MM.1S (cell line): ENCODE measurements at regions not wholly inside any gene's neighbourhood (a gene's known extent, or its start where the extent isn't known, plus 50 kb on each side); places are given as distances from the start of the nearest gene placed in this dataset.
"Not testable (repeated sequence)": the region's sequence is repeated elsewhere in the genome, so short reads cannot be mapped to it uniquely, and the experiment has no call there.

Experiments
- EZH2phosphoT487 ChIP-seq: fragments of 300-600 bp; sonication (generic); IDR thresholded peaks from 2 replicates; pipeline ENCODE4 v1.6.1; 2018; ENCODE audit warnings: antibody characterized with exemption, low read length
- TF ChIP-seq, protein P1 (sequence below): fragments of 300-600 bp; sonication (generic); IDR thresholded peaks from 2 replicates; pipeline ENCODE4 v1.5.1; 2016; ENCODE audit warnings: antibody characterized with exemption, low read length, mixed read lengths

DNA sequence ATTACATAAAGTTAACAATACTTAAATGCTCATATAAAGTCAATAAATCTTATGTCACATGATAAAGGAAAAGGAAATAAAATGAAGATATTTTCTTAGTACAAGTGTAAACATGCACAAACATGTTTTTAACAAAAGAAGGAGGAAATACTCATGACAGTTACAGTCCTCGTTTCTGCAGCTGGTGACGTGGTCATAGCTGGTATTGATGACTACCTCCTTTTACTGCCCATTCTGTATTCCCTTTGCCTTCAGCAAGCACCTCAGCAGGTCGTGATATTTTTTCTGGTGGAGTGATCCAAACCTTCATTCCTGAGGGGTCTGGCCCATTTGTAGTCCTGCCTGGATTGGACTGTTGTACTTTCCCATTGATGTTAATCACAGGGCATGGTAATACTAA, 797.5 kb upstream of the PCDH10 start:
- TF ChIP-seq, protein P1, sequence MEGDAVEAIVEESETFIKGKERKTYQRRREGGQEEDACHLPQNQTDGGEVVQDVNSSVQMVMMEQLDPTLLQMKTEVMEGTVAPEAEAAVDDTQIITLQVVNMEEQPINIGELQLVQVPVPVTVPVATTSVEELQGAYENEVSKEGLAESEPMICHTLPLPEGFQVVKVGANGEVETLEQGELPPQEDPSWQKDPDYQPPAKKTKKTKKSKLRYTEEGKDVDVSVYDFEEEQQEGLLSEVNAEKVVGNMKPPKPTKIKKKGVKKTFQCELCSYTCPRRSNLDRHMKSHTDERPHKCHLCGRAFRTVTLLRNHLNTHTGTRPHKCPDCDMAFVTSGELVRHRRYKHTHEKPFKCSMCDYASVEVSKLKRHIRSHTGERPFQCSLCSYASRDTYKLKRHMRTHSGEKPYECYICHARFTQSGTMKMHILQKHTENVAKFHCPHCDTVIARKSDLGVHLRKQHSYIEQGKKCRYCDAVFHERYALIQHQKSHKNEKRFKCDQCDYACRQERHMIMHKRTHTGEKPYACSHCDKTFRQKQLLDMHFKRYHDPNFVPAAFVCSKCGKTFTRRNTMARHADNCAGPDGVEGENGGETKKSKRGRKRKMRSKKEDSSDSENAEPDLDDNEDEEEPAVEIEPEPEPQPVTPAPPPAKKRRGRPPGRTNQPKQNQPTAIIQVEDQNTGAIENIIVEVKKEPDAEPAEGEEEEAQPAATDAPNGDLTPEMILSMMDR, result not testable (repeated sequence)
- TF ChIP-seq EZH2phosphoT487, result not testable (repeated sequence)
